NCI-H1092 treated with DMSO at 0.1 percent for 48 hours (cell line): ENCODE measurements at regions not wholly inside any gene's neighbourhood (a gene's known extent, or its start where the extent isn't known, plus 50 kb on each side); places are given as distances from the start of the nearest gene placed in this dataset.
A peak's percentile ranks its signal among the peaks of the same experiment; 100 is the strongest.

ENCODE experiments used
- DNase-seq: peaks from one replicate; lab custom pipeline; 2025; lab: John Stamatoyannopoulos, UW

DNA sequence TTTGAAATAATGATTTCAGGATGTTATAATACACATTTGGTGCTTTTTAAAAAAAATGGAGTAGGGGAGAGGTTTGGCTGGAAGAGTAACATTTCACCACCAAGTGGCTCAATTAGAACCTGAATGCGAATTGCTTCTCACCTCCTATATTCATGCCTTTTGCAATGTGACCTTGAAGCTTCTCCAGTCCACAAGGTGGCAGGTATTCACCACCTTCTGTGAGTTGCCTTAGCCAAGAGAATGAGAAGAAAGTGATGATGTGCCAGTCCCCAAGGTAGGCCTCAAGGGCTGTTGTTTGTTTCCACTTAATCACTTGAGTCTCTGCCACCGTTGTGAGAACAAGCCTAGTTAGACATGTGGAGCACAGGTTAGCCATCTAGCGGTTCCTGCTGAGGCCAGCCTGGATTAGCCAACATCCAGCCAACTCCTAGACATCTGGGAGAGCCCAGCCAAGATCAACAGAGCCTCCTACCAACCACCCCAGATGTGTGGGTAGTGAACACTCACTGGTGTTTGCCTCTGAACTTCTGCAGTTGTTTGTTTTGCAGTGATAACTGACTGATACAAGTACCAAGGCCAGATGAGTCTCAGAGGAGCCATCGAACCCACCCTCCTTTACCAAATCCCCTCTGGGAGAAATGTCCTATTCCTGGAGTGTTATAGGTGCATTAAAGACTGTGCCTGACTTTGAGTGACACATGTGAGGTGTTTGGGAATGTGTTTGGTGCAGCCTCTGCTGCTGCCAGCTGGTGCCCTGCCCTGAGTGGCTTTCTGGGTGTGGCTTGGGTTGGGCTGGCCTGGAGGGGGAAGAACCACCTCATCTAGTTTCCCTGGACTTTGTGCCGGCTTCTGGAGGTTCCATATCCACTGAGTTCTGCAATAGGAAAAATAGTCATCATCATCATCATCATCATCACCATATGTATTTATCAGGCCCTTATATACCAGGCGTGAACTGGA is 132.5 kb upstream of the RFLNA start:
- no peak for DNase-seq

DNA sequence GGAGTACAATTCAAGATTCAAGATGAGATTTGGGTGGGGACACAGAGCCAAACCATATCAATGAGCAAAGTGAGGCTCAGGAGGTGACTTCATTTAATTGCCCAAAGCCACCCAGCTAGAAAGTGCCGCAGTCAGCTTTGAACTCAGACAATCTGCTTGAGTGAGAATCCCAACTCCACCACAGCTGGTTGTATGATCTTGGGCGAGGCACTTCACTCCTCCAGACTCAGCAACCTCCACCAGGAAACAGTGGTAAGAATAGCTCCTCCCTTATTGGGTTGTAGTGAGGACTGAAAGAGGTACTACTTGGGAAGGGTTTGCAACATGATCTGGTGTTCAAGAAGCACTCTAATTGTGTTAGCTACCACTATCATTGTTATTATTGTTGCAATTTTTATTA is 129.2 kb upstream of the RFLNA start:
- no peak for DNase-seq

DNA sequence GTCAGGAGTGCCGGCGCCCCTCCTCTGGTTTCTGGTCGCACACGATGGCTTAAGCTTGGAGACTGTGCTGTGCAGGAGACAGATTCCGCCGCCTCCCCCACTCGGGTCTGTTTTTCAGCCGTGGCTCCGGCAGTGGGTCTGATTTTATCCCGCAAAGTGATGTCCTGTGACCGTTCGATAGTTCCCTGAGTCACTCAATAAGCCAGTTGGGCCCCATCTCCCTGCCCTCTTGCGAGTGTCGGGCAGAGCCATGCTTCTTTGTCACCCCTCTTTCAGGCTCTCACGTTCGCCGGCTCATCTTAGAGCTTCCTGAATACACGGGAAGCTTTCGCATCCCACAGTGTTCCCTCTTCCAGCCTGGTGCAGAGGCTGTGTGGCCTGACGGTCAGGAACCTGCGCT is 127.8 kb upstream of the RFLNA start:
- DNase-seq: no peak

DNA sequence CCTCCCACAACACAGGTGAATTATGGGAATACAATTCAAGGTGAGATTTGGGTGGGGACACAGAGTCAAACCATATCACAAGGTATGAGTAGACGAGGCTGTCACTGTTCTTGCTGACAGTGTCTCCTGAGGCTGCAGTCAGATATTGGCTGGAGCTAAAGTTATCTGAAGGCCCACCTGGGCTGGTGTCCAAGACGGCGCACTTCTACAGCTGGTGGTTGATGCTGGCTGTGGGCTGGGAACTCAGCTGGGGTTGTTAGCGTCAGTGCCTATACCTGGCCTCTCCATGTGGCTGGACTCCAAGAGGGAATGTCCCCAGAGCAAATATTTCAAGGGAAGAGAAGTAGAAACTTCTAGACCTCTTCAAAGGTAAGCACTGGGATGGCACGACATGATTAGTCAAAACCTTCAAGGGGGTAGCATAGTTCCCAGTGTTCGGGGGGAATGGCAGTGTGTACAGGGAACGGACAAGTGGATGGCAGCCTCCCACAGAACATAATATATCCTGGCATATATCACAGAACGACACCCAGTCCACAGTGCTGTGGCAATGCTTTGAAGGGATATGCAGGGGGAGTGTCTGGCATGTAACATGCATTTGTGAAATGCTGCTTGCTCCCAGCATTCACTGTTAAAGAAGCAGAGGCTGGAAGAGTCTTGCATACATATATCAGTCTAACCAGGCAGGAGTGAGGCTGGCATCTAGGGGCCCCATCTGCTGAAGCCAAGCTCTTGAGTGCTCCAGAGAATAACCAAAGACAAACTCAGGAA is 126.7 kb upstream of the RFLNA start:
- peak; percentile 6 for DNase-seq

DNA sequence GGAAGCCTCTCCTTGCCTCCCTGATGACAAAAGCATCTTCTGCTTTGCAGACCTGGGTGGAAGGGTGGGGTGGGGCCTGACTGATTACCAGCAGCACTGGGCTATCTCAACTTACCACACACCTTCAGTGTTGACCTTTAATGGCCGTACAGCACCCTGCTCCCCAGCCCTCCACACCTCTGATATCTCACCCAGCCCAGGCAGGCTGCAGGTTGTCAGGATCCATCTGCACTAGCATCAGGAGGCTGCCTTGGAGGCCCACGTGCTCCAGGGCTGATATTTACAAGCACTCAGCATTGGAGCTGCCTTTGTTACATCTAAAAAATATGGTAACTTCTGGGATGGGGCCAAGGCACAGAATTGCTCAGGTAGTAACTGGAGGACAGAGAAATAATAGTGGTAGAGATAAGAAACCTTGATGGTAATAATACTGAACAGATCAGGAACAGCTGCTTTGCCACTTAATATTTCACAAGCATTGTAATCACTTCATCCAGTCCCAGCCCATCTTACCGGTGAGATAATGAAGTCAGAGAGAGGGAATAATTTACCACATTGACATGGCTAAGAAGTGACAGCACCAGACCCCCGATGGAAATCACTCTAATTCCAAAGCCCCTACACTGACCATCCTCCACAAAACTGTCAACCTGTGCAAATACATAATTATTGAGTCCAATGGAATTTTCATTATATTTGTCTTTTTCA is 125.2 kb upstream of the RFLNA start:
- DNase-seq: no peak

- no peak for DNase-seq
These were observed 124.1 kb upstream of the RFLNA start for GRCh38 chr12:124170760-124171159.

DNA sequence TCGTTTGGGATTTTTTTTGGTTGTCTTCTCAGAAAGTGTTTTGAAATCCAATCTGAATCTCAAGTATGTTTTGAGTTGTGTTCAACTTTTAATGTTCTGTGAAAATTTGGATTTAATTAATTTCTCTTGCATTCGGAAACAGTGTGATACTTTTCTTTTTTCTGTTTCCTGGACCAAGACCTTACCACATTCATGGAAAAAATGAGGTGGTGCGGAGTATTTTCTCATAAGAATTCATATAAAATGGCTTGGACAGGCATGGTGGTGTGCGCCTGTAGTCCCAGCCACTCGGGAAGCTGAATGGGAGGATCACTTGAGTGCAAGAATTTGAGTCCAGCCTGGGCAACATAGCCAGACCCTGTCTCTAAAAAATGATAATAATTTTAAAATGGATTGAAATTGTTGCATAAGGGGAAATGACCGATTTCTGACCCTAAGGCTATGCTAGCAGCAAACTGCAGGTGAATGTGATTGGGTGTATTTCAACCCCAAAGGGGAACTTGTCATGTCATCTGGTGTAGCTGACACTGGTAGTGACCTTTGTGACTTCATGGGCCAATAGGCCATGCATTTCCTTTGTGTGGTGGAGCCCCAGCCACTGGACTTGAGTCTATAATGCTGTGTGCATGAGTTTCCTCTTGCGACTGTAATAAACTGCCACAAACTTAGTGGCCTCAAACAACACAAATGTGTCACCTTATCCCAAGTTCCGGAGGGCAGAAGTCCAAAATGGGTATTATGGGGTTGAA is 123.5 kb upstream of the RFLNA start:
- DNase-seq: no peak

DNA sequence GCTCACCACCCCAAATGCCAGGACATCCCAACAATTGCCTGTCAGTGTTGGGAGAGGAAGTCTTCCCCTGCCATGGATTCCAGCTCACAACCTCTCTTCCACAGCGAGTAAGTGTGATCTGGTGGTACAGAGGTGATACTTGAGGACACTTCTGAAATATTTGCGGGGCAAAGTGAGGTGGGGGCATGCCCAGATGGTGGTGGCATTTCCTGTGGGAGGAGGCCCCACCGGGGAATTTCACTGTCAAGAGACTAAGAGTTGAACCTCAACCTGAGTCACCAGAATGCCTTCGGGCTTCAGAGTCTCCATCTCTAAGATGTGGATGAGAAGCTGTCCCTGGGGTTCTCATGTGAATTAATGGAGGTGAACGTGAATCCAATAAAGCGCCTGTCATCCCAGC is 122.3 kb upstream of the RFLNA start:
- no peak for DNase-seq

DNA sequence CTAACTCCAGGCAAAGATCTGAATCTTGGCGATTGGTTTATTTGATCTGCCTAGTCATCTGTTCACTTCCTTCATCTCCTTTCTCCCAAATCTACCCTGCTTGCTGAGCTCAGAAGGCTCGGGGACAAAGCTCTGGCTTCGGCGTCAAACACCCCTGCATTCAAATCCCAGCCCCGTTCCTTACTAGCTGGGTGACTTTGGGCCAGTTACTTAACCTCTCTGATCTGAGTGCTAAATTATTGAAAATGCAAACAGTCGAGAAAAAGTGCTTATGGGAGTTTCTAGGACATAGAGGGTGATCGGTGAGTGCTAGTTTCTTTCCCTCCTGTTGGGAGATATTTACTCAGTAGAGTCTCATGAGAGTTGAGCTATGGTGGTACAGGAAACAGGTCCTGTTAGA is 121.2 kb upstream of the RFLNA start:
- no peak for DNase-seq

- no peak for DNase-seq
These were observed 120.2 kb upstream of the RFLNA start for GRCh38 chr12:124174451-124175348.

GRCh38 chr12:124175704-124176103 is 119.2 kb upstream of the RFLNA start:
- no peak for DNase-seq

DNA sequence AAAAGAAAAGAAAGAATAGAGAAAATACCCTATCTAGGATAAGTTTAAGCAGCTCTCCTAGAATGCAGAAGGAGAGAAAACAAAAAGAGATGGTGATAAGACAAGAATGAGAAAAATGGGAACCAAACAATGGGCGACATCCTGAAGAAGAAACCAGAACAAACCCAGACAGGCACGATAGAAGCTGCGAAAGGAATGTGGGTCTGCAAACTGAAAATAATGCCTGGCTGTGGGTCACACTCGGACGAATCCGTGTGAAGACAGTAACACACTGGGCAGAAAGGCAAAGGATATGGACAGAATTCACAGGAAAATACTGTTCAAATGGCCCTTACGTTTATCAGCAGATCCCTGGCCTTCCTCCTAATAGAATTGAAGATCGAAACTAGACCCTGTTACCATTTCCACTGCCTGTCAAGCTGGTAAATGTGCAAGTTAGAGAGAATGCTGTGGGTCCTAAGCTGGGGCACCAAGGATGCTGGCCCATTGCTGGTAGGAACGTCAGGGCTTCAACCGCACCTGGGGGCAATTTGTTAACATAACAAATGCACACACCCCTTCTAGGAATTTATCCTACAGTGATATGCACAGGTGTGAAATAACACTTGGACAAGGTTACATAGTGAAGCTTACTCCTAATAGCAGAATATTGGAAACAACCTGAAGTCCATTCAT is 117.5 kb upstream of the RFLNA start:
- DNase-seq: no peak

- no peak for DNase-seq
These were observed 117.0 kb upstream of the RFLNA start for GRCh38 chr12:124177951-124178316.

GRCh38 chr12:124179936-124180607 is 114.8 kb upstream of the RFLNA start:
- DNase-seq: no peak

GRCh38 chr12:124183172-124183571 is 111.7 kb upstream of the RFLNA start:
- DNase-seq: no peak

DNA sequence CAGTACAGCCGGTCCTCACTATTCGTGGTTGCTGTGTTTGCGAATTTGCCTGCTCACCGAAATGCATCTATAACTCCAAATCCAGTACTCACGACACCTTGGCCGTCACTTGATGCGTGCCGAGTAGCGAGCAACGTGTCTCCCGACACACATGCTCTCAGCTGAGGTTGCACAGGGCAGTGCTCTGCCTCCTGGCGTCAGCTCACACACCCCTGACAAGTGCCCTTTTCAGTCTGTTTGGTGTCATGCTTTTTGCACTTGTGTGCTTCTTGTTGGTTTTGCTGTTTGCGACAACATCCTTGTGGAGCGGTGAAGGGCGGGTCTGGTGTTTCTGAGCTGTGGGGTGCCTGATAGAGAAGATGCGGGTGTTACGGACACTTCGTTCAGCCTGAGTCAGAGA is 110.4 kb upstream of the RFLNA start:
- DNase-seq: no peak

DNA sequence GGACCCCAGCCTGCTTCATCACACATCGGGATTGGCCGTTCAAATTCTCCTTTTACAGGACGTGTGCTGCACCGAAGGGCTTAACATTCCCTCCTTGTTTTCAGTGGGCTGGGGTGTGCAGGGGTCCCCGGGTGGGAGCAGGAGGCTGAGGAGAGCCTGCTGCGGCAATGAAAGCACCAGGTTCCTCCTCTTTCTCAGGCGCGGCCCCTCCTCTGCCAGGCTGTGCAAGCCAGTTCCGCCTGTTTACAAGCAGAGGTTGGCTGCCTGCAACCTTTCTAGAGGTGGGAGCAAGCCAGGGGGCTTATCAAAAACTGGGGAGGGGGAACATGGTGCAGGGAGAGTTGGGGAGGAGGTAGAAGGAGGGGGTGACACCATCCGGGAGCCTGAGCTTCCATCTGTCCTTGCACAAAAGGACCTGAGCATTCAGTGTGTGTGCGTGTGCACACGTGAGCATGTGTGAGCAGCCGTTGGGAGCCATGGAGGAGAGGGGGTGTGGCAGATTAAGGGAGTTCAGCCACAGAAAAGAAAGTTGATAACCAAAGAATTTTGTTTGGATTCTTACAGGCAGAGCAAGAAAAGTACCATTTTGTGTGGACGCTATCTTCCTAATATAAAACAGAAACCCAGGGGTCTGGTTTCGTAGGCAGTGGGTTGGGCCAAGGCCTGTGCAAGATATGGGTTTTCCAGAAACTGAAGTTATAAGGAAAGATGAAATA is 108.8 kb upstream of the RFLNA start:
- DNase-seq: no peak

DNA sequence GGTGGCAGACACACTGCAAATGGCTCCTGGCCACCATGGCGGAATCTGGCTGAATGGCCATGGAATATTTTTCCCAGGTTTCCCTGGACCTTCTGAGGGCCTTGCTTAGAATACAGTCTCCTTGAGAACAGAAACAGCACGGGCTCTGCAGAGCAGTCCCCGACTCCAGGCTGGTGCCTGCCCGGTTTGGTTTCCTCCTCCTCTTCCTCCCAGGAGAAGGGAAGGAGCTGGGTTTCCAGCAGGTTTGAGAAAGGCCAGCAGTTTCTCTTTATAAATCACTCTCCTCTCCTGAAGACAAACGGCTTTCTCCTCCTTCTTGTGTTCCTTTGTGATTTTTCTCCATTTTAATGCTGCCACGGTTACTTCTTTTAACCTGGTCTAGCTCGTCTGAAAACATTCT is 106.8 kb upstream of the RFLNA start:
- no peak for DNase-seq
